Esophagus muscularis mucosa (tissue), 4 donors: ENCODE measurements at regions not wholly inside any gene's neighbourhood (a gene's known extent, or its start where the extent isn't known, plus 50 kb on each side); places are given as distances from the start of the nearest gene placed in this dataset.

Experiments
- DNase-seq: peaks from one replicate; pipeline ENCODE4 v3.0.0-alpha.2; 2017; ENCODE audit errors: extremely low spot score
- H3K27ac ChIP-seq, 4 donors: fragments of 200-600 bp; sonication (generic); replicated peaks in 1 of 4; 1 replicate in 3 of 4; 2 replicates in 1 of 4; pipeline ENCODE4 v1.5.1; 2016 to 2019; ENCODE audit warnings: mild to moderate bottlenecking in 1 of 4
- H3K27me3 ChIP-seq, 4 donors: fragments of 200-600 bp; sonication (generic); one replicate each; pipeline versions ENCODE4 v1.5.1 to v1.6.0; 2016 to 2019
- H3K36me3 ChIP-seq, 4 donors: fragments of 200-600 bp; sonication (generic); one replicate each; pipeline ENCODE4 v1.5.1; 2016 to 2019
- H3K4me1 ChIP-seq, 4 donors: fragments of 200-600 bp; sonication (generic); one replicate each; pipeline ENCODE4 v1.5.1; 2016 to 2019
- H3K4me3 ChIP-seq, 4 donors: fragments of 200-600 bp; sonication (generic); 1 replicate in 2 of 4; 2 replicates in 2 of 4; pipeline ENCODE4 v1.5.1; 2016 to 2019; ENCODE audit warnings: mild to moderate bottlenecking in 4 of 4, moderate library complexity in 1 of 4
- H3K9me3 ChIP-seq, 4 donors: fragments of 200-600 bp; sonication (generic); 1 replicate in 3 of 4; 2 replicates in 1 of 4; pipeline ENCODE4 v1.5.1; 2016 to 2019
- CTCF ChIP-seq, 3 experiments: fragments of 200-600 bp in 2 of 3; fragments of 450-650 bp in 1 of 3; sonication (generic) in 2 of 3; IDR thresholded peaks; one replicate each; pipeline ENCODE4 v1.5.1; 2017 to 2019; ENCODE audit warnings: antibody characterized with exemption in 3 of 3, mild to moderate bottlenecking in 2 of 3, moderate library complexity in 1 of 3
- EP300 ChIP-seq: sonication (generic); formaldehyde crosslinking; IDR thresholded peaks from one replicate; pipeline ENCODE4 v1.6.1; 2017; ENCODE audit warnings: antibody characterized with exemption
- POLR2A ChIP-seq: fragments of 450-650 bp; IDR thresholded peaks from one replicate; pipeline ENCODE4 v1.6.1; 2017; ENCODE audit warnings: antibody characterized with exemption, moderate library complexity, mild to moderate bottlenecking, low read depth
- POLR2AphosphoS5 ChIP-seq, 2 donors: sonication (generic); formaldehyde crosslinking; IDR thresholded peaks; one replicate each; pipeline ENCODE4 v1.6.1; 2017; ENCODE audit warnings: antibody characterized with exemption in 2 of 2
- WGBS: methylation state at CpG from one replicate; pipeline ENCODE4 v1.1.5; 2018; 5-methylcytosine and 5-hydroxymethylcytosine counted together
- intact Hi-C: fragments of 100-400 bp; cut with DNase I; formaldehyde crosslinking; loops from one replicate; pipeline ENCODE4 v1.15.1; 2023

DNA sequence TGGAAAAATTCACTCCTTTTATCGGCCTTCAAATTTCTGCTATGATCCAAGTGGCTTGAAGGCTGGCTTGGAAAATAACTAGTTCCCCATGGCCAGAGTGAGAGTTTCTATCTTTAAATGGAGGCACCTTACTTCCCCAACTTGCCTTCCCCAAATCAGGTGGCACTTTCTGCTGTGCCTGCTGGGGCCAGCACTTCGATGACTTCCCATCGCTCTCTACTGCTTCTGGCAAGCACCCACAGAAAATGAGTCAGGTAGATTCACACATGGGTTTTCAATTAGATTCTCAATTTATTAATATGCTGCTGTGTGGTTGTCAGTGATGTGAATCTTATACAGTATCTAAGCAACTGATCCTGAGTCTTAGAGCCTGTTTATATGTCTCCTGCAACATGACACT, 398.8 kb upstream of the RAG2 start:
- H3K4me3 ChIP-seq: no peak overlapping the region

DNA sequence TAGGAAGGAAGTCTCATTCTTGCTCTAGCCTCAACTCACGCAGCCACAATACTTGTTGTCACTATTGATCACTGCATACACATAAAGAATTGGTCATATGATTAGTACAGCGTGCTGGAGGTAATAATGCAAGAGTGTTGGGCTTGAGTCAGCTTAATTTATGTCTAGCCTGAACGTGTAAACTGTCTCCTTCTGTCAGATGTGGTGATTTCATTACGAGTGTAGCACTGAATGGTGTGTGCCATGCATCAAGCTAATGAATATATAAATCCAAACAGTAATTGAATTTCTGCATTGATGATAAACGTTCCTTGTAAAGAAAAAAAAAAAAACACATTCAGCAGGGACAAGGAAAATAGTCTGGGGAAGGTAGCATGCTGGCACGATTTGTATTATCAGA, 396.2 kb upstream of the RAG2 start:
- TF ChIP-seq POLR2AphosphoS5 (IDR thresholded peaks at IDR 0.05): no peak
- no peaks in the 10 kb centered on the region for H3K4me1 ChIP-seq
- no peaks in the 10 kb centered on the region for H3K36me3 ChIP-seq
- H3K27me3 ChIP-seq: no peaks in the 10 kb centered on the region
- DNase-seq: no peak
- no peak overlapping the region for H3K27ac ChIP-seq
- no peak overlapping the region for H3K4me3 ChIP-seq
- no peaks in the 10 kb centered on the region for H3K9me3 ChIP-seq
- 74% methylated on average over 6 of the region's 6 CpGs for WGBS
- intact Hi-C loops: no loop called here

More for the DNA sequence above, 398.8 kb upstream of the RAG2 start:
- no peak overlapping the region for H3K27ac ChIP-seq
- no peaks in the 10 kb centered on the region for H3K4me1 ChIP-seq
- no peak for TF ChIP-seq EP300
- TF ChIP-seq POLR2AphosphoS5 (IDR thresholded peaks at IDR 0.05): no peak
- TF ChIP-seq CTCF (IDR thresholded peaks at IDR 0.05): no peak
- TF ChIP-seq POLR2A: no peak
- H3K36me3 ChIP-seq: no peaks in the 10 kb centered on the region
- H3K9me3 ChIP-seq: no peaks in the 10 kb centered on the region
- intact Hi-C loops: no loop called here
- no peak for DNase-seq
- H3K27me3 ChIP-seq: no peaks in the 10 kb centered on the region
- WGBS: 90% methylated on average over 3 of the region's 3 CpGs

- 92% methylated on average over 1 of the region's 1 CpG for WGBS
- no peaks in the 10 kb centered on the region for H3K4me1 ChIP-seq
- H3K9me3 ChIP-seq: peaks cover 0 to 3% (median 0%) of the 10 kb centered on the region in 4 donors
- no peaks in the 10 kb centered on the region for H3K36me3 ChIP-seq
- H3K27me3 ChIP-seq: no peaks in the 10 kb centered on the region
- TF ChIP-seq POLR2AphosphoS5 (IDR thresholded peaks at IDR 0.05): no peak
- TF ChIP-seq POLR2A: no peak
- TF ChIP-seq CTCF (IDR thresholded peaks at IDR 0.05): no peak
- TF ChIP-seq EP300: no peak
- no peak for DNase-seq
- intact Hi-C loops: no loop called here
- H3K4me3 ChIP-seq: no peak overlapping the region
- H3K27ac ChIP-seq: no peak overlapping the region
Observed at GRCh38 chr11:36988556-36988955, 390.5 kb upstream of the RAG2 start.

- 79% methylated on average over 3 of the region's 3 CpGs for WGBS
- intact Hi-C loops: no loop called here
- TF ChIP-seq EP300: no peak
- TF ChIP-seq POLR2A: no peak
- TF ChIP-seq CTCF (IDR thresholded peaks at IDR 0.05): no peak
- TF ChIP-seq POLR2AphosphoS5 (IDR thresholded peaks at IDR 0.05): no peak
- Histone ChIP-seq H3K27me3 (no peaks in the 10 kb centered on the region), H3K9me3 (peaks cover 0 to 3% (median 0%) of the 10 kb centered on the region in 4 donors), H3K4me3 (no peak overlapping the region), H3K36me3 (no peaks in the 10 kb centered on the region), H3K4me1 (no peaks in the 10 kb centered on the region), H3K27ac (no peak overlapping the region)
- DNase-seq: no peak
Observed at GRCh38 chr11:36985562-36985961, 387.5 kb upstream of the RAG2 start.

GRCh38 chr11:36976741-36977140, 378.7 kb upstream of the RAG2 start:
- no peak for DNase-seq
- intact Hi-C loops: no loop called here
- H3K27me3 ChIP-seq: no peaks in the 10 kb centered on the region
- no peak overlapping the region for H3K27ac ChIP-seq
- WGBS: 81% methylated on average over 2 of the region's 2 CpGs
- H3K4me3 ChIP-seq: no peak overlapping the region
- H3K4me1 ChIP-seq: no peaks in the 10 kb centered on the region
- no peak for TF ChIP-seq EP300
- no peaks in the 10 kb centered on the region for H3K36me3 ChIP-seq
- no peaks in the 10 kb centered on the region for H3K9me3 ChIP-seq

DNA sequence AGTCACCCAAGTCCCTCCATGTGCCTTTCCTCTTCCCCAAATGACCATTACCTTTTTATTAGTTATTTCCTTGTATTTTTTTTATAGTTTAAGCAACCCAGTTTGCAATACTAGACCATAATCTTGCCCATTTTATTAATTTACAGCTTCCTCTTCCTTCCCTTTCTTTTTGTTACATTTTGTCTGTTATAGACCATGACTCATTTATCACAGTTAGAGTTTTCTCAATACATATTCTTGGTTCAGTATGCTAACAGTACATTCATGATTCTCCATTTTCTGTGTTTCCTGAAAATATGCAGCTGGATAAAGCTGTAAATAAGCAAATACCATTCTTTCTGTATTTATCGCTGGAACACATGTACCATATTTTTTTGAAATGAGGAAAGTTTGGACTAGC, 376.7 kb upstream of the RAG2 start:
- no peak for DNase-seq
- 90% methylated on average over 1 of the region's 1 CpG for WGBS
- H3K9me3 ChIP-seq: no peaks in the 10 kb centered on the region
- H3K4me1 ChIP-seq: no peaks in the 10 kb centered on the region
- H3K36me3 ChIP-seq: no peaks in the 10 kb centered on the region
- no peak overlapping the region for H3K4me3 ChIP-seq
- intact Hi-C loops: no loop called here
- no peak overlapping the region for H3K27ac ChIP-seq
- no peaks in the 10 kb centered on the region for H3K27me3 ChIP-seq
- TF ChIP-seq POLR2AphosphoS5 (IDR thresholded peaks at IDR 0.05): no peak
- TF ChIP-seq POLR2A: no peak
- TF ChIP-seq CTCF (IDR thresholded peaks at IDR 0.05): no peak
- no peak for TF ChIP-seq EP300
